GM12878 (cell line): ENCODE measurements at regions not wholly inside any gene's neighbourhood (a gene's known extent, or its start where the extent isn't known, plus 50 kb on each side); places are given as distances from the start of the nearest gene placed in this dataset.
A peak's percentile ranks its signal among the peaks of the same experiment; 100 is the strongest.

ENCODE experiments used
- ATAC-seq: fragments of 200-7000 bp; cut with Tn5 transposase; 3 replicates; pipeline ENCODE4 v1.9.1; 2020; ENCODE audit warnings: mild to moderate bottlenecking, moderate library complexity
- BruUV-seq: library from RNA; stranded (reverse); fragments of 400-500 nt; replicated peaks from 2 replicates; lab custom pipeline; 2021; lab: Mats Ljungman, UMichigan
- CTCF ChIA-PET: fragments of 300-600 bp; sonication (Branson Sonifier 250); formaldehyde crosslinking; extraction: SDS; loops from one replicate; lab custom pipeline; 2021; ENCODE audit warnings: inconsistent platforms; lab: Yijun Ruan, JAX
- POLR2A ChIA-PET: fragments of 350-600 bp; formaldehyde crosslinking; extraction: SDS; loops from one replicate; lab custom pipeline; 2021; ENCODE audit warnings: inconsistent platforms; lab: Charles Lee
- RAD21 ChIA-PET: fragments of 300-600 bp; sonication (Branson Sonifier 250); formaldehyde crosslinking; loops from one replicate; lab custom pipeline; 2023; ENCODE audit warnings: antibody characterized with exemption; ENCODE audit not compliant: unreplicated experiment; lab: Charles Lee
- SMC1A ChIA-PET: fragments of 300-600 bp; sonication (Branson Sonifier 250); formaldehyde crosslinking; loops from one replicate; lab custom pipeline; 2023; ENCODE audit not compliant: unreplicated experiment, uncharacterized antibody; lab: Charles Lee
- DNase-seq: peaks from one replicate; pipeline ENCODE4 v3.0.0-alpha.2; 2011; ENCODE audit warnings: low read depth, low spot score
- FAIRE-seq: peaks from 3 replicates; lab custom pipeline; 2011; peaks lifted over from hg19 to GRCh38; lab: Jason Lieb, UNC
- H2AFZ ChIP-seq: 2 replicates; pipeline ENCODE4 v1.6.0; 2011; ENCODE audit warnings: low read depth, low read length, control low read depth; ENCODE audit not compliant: control insufficient read depth
- H3K27ac ChIP-seq: 2 replicates; pipeline ENCODE4 v1.5.1; 2011; ENCODE audit warnings: control low read depth; ENCODE audit not compliant: control insufficient read depth, insufficient read depth
- H3K27me3 ChIP-seq, 2 experiments: replicated peaks in 1 of 2; 2 replicates each; pipeline versions ENCODE4 v1.6.0 to v1.6.1; 2011; ENCODE audit warnings: low read length in 1 of 2; ENCODE audit not compliant: control insufficient read depth in 2 of 2, insufficient read depth in 2 of 2
- H3K36me3 ChIP-seq, 2 experiments: 2 replicates each; pipeline ENCODE4 v1.5.1; 2011; ENCODE audit warnings: low read length in 1 of 2; ENCODE audit not compliant: control insufficient read depth in 2 of 2, insufficient read depth in 2 of 2
- H3K4me1 ChIP-seq: 2 replicates; pipeline ENCODE4 v1.6.1; 2011; ENCODE audit warnings: mild to moderate bottlenecking, low read length, moderate library complexity, mixed read lengths; ENCODE audit not compliant: control insufficient read depth, insufficient read depth
- H3K4me2 ChIP-seq: 2 replicates; pipeline ENCODE4 v1.6.0; 2011; ENCODE audit warnings: control low read depth; ENCODE audit not compliant: control insufficient read depth, insufficient read depth
- H3K4me3 ChIP-seq: fragments of 200-600 bp; sonication (generic); 2 replicates; pipeline ENCODE4 v1.5.1; 2016
- H3K79me2 ChIP-seq: 2 replicates; pipeline ENCODE4 v1.6.0; 2011; ENCODE audit warnings: low read length; ENCODE audit not compliant: control insufficient read depth, insufficient read depth
- H3K9ac ChIP-seq: 2 replicates; pipeline ENCODE4 v1.8.0; 2011; ENCODE audit warnings: low read length, control low read depth, mixed read lengths; ENCODE audit not compliant: control insufficient read depth, insufficient read depth
- H3K9me3 ChIP-seq: replicated peaks from 3 replicates; pipeline ENCODE4 v1.5.1; 2011; ENCODE audit warnings: mild to moderate bottlenecking, low read length; ENCODE audit not compliant: control insufficient read depth, insufficient read depth
- H4K20me1 ChIP-seq: 2 replicates; pipeline ENCODE4 v1.6.0; 2011; ENCODE audit not compliant: control insufficient read depth, insufficient read depth
- HDAC6 ChIP-seq: fragments of 200-600 bp; sonication (generic); IDR thresholded peaks from one replicate; pipeline ENCODE4 v1.8.0; 2017; ENCODE audit warnings: antibody characterized with exemption; ENCODE audit not compliant: unreplicated experiment
- MXI1 ChIP-seq: fragments of 150-350 bp; IDR thresholded peaks from 2 replicates; pipeline ENCODE4 v1.6.1; 2011; ENCODE audit warnings: low read depth, mild to moderate bottlenecking, inconsistent platforms, low read length, improper control_type of control experiment
- ZZZ3 ChIP-seq: IDR thresholded peaks from 2 replicates; pipeline ENCODE4 v1.6.1; 2011; ENCODE audit warnings: low read depth; ENCODE audit not compliant: control insufficient read depth, insufficient read length
- WGBS: methylation state at CpG from one replicate; pipeline ENCODE4 v1.1.6; 2016; ENCODE audit warnings: low lambda C conversion rate; ENCODE audit not compliant: insufficient replicate concordance, insufficient coverage; ENCODE audit errors: missing lambda C conversion rate; 5-methylcytosine and 5-hydroxymethylcytosine counted together
- in situ Hi-C: fragments of 300-500 bp; cut with MboI; formaldehyde crosslinking; loops from 9 replicates; pipeline ENCODE4 v1.14.3; 2018; ENCODE audit warnings: mixed read lengths
- intact Hi-C: fragments of 100-400 bp; cut with micrococcal nuclease; formaldehyde crosslinking; loops from one replicate; pipeline ENCODE4 v1.14.2; 2022; ENCODE audit not compliant: unreplicated experiment
- TF ChIP-seq, protein P1 (sequence below): fragments of 450-650 bp; IDR thresholded peaks from 2 replicates; pipeline ENCODE4 v1.6.1; 2016; ENCODE audit warnings: mild to moderate bottlenecking, moderate library complexity, borderline replicate concordance

DNA sequence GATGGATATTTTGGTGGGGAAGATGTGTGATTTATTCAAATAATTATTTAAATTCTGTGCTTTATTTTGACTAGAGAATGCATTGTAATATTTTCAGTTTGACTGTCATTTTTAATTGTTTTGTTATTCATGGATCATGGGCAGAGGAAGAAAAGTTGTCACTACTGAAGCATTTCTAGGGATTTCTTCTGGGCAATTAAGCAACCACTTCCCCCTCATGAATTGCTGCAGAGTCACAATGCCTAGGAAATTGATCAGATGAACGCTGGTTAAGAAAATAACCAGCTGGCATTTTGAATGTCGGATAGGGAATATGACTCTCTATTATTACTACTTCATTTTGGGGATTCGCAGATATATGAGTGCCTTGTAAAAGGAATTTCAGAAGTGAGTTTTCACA, 283.3 kb downstream of the IL15 start (continued):
- TF ChIP-seq ZZZ3, result no peak

DNA sequence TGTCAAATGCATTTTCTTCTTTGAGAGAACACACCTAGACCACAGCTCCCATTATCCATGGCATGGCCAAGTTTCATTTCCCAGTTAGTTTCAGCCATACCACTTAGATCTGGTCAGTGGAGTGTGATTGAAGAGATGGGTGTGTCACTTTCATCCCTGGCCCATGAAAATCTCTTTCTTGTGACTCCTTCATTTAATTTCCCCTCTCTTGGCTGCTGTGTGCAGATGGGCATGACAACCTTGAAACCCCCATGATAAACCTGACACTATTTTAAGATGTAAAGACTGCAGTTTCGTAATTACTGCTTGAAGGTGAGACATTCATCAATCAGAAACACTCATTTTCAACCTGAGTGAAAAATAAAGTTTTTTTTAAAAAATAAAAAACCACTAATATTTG, 284.9 kb downstream of the IL15 start:
- Histone ChIP-seq H3K27ac (no peak overlapping the region), H3K36me3 (no peaks in the 10 kb centered on the region), H3K4me3 (no peak overlapping the region), H2AFZ (no peak overlapping the region), H3K27me3 (no peaks in the 10 kb centered on the region), H3K79me2 (no peaks in the 10 kb centered on the region), H3K4me1 (no peaks in the 10 kb centered on the region), H3K9me3 (no peaks in the 10 kb centered on the region), H4K20me1 (no peaks in the 10 kb centered on the region), H3K4me2 (no peak overlapping the region), H3K9ac (no peak overlapping the region)
- intact Hi-C loops (no loop called here), in situ Hi-C loops (no loop called here)
- SMC1A ChIA-PET, result no interaction called here
- ATAC-seq (peak; percentile 19; the same call in 2 of the 3 replicates), DNase-seq (no peak), FAIRE-seq (no peak)
- RAD21 ChIA-PET, result no interaction called here
- 0% methylated on average over 1 of the region's 1 CpG for WGBS
- TF ChIP-seq, protein P1, sequence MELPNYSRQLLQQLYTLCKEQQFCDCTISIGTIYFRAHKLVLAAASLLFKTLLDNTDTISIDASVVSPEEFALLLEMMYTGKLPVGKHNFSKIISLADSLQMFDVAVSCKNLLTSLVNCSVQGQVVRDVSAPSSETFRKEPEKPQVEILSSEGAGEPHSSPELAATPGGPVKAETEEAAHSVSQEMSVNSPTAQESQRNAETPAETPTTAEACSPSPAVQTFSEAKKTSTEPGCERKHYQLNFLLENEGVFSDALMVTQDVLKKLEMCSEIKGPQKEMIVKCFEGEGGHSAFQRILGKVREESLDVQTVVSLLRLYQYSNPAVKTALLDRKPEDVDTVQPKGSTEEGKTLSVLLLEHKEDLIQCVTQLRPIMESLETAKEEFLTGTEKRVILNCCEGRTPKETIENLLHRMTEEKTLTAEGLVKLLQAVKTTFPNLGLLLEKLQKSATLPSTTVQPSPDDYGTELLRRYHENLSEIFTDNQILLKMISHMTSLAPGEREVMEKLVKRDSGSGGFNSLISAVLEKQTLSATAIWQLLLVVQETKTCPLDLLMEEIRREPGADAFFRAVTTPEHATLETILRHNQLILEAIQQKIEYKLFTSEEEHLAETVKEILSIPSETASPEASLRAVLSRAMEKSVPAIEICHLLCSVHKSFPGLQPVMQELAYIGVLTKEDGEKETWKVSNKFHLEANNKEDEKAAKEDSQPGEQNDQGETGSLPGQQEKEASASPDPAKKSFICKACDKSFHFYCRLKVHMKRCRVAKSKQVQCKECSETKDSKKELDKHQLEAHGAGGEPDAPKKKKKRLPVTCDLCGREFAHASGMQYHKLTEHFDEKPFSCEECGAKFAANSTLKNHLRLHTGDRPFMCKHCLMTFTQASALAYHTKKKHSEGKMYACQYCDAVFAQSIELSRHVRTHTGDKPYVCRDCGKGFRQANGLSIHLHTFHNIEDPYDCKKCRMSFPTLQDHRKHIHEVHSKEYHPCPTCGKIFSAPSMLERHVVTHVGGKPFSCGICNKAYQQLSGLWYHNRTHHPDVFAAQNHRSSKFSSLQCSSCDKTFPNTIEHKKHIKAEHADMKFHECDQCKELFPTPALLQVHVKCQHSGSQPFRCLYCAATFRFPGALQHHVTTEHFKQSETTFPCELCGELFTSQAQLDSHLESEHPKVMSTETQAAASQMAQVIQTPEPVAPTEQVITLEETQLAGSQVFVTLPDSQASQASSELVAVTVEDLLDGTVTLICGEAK, result peak; percentile 43
- TF ChIP-seq MXI1, result no peak
- no peak for TF ChIP-seq HDAC6
- CTCF ChIA-PET, result no interaction called here
- POLR2A ChIA-PET, result no interaction called here
- BruUV-seq, result no TSS peak
